ENCODE measurements at regions not wholly inside any gene's neighbourhood (a gene's known extent, or its start where the extent isn't known, plus 50 kb on each side); places are given as distances from the start of the nearest gene placed in this dataset.
"Not testable (repeated sequence)": the region's sequence is repeated elsewhere in the genome, so short reads cannot be mapped to it uniquely, and the experiment has no call there.

GRCh38 chr5:50501491-50502228 is 60.6 kb upstream of the EMB start:
- no peak overlapping the region for H3K4me2 ChIP-seq (ENCODE audit: low read length)
- no peak overlapping the region for H3K4me3 ChIP-seq (ENCODE audit: low read depth, low read length)
- H3K27ac ChIP-seq: no peak overlapping the region
- H3K79me2 ChIP-seq: no peaks in the 10 kb centered on the region
- H3K4me1 ChIP-seq: no peaks in the 10 kb centered on the region
- TF ChIP-seq CTCF (IDR thresholded peaks at IDR 0.05): no peak
- no peak overlapping the region for H2AFZ ChIP-seq
- no peaks in the 10 kb centered on the region for H3K9me3 ChIP-seq (ENCODE audit: control insufficient read depth, low read length)
- H3K9ac ChIP-seq: no peak overlapping the region
- no peaks in the 10 kb centered on the region for H3K27me3 ChIP-seq (ENCODE audit: control insufficient read depth, insufficient read depth, low read length)
- no peaks in the 10 kb centered on the region for H3K36me3 ChIP-seq (ENCODE audit: control insufficient read depth, insufficient read depth, low read length)

- H3K36me3 ChIP-seq (ENCODE audit: control insufficient read depth, insufficient read depth, low read length); H3K9ac ChIP-seq; H3K4me2 ChIP-seq (ENCODE audit: low read length); H3K9me3 ChIP-seq (ENCODE audit: control insufficient read depth, low read length); H2AFZ ChIP-seq; H3K4me3 ChIP-seq (ENCODE audit: low read depth, low read length); H3K79me2 ChIP-seq; H3K4me1 ChIP-seq; H3K27ac ChIP-seq; H3K27me3 ChIP-seq (ENCODE audit: control insufficient read depth, insufficient read depth, low read length): not testable (repeated sequence)
- TF ChIP-seq CTCF (IDR thresholded peaks at IDR 0.05): peak; percentile 57
These were observed 72.0 kb upstream of the EMB start for GRCh38 chr5:50513028-50513457.

GRCh38 chr5:50521060-50521459 is 80.0 kb upstream of the EMB start:
- not testable (repeated sequence) for H3K79me2 ChIP-seq

GRCh38 chr5:50527514-50528060 is 86.5 kb upstream of the EMB start:
- H3K79me2 ChIP-seq; H3K4me1 ChIP-seq; H3K9me3 ChIP-seq (ENCODE audit: control insufficient read depth, low read length); H3K9ac ChIP-seq; H3K27ac ChIP-seq; H3K27me3 ChIP-seq (ENCODE audit: control insufficient read depth, insufficient read depth, low read length); H3K4me3 ChIP-seq (ENCODE audit: low read depth, low read length); H2AFZ ChIP-seq; H3K4me2 ChIP-seq (ENCODE audit: low read length); H3K36me3 ChIP-seq (ENCODE audit: control insufficient read depth, insufficient read depth, low read length): not testable (repeated sequence)

More at GRCh38 chr5:50521060-50521459, 80.0 kb upstream of the EMB start:
- H3K36me3 ChIP-seq (ENCODE audit: control insufficient read depth, insufficient read depth, low read length); H3K4me2 ChIP-seq (ENCODE audit: low read length); H3K4me3 ChIP-seq (ENCODE audit: low read depth, low read length); H3K9me3 ChIP-seq (ENCODE audit: control insufficient read depth, low read length); H3K27ac ChIP-seq; H3K9ac ChIP-seq; H3K27me3 ChIP-seq (ENCODE audit: control insufficient read depth, insufficient read depth, low read length); H2AFZ ChIP-seq; H3K4me1 ChIP-seq: not testable (repeated sequence)

GRCh38 chr5:50535393-50535792 is 94.3 kb upstream of the EMB start:
- peak overlapping the region; percentile 12 for H3K27ac ChIP-seq
- TF ChIP-seq CTCF (IDR thresholded peaks at IDR 0.05): no peak
- H3K79me2 ChIP-seq: no peaks in the 10 kb centered on the region
- H3K4me1 ChIP-seq: peaks cover 11% of the 10 kb centered on the region
- no peak overlapping the region for H3K9ac ChIP-seq
- H3K4me3 ChIP-seq (ENCODE audit: low read depth, low read length): no peak overlapping the region
- H3K4me2 ChIP-seq (ENCODE audit: low read length): no peak overlapping the region
- no peaks in the 10 kb centered on the region for H3K36me3 ChIP-seq (ENCODE audit: control insufficient read depth, insufficient read depth, low read length)
- no peaks in the 10 kb centered on the region for H3K27me3 ChIP-seq (ENCODE audit: control insufficient read depth, insufficient read depth, low read length)
- no peaks in the 10 kb centered on the region for H3K9me3 ChIP-seq (ENCODE audit: control insufficient read depth, low read length)
- H2AFZ ChIP-seq: peak overlapping the region; percentile 75

GRCh38 chr5:50537534-50537933 is 96.4 kb upstream of the EMB start:
- H3K27me3 ChIP-seq (ENCODE audit: control insufficient read depth, insufficient read depth, low read length); H3K27ac ChIP-seq; H3K36me3 ChIP-seq (ENCODE audit: control insufficient read depth, insufficient read depth, low read length); H3K9me3 ChIP-seq (ENCODE audit: control insufficient read depth, low read length); H3K9ac ChIP-seq; H3K4me2 ChIP-seq (ENCODE audit: low read length); H3K79me2 ChIP-seq; H2AFZ ChIP-seq; H3K4me3 ChIP-seq (ENCODE audit: low read depth, low read length): not testable (repeated sequence)
- H3K4me1 ChIP-seq: peaks cover 11% of the 10 kb centered on the region
